HG03565 (cell line): ENCODE measurements at regions not wholly inside any gene's neighbourhood (a gene's known extent, or its start where the extent isn't known, plus 50 kb on each side); places are given as distances from the start of the nearest gene placed in this dataset.

Experiments
- ATAC-seq: cut with Tn5 transposase; IDR thresholded peaks from one replicate; pipeline ENCODE4 v1.9.1; 2021; ENCODE audit warnings: mild to moderate bottlenecking, moderate library complexity; ENCODE audit not compliant: unreplicated experiment

- no peak for ATAC-seq
Measured at GRCh38 chr17:70624211-70624610, 454.9 kb downstream of the KCNJ2 start.

- no peak for ATAC-seq
Measured at GRCh38 chr17:70629902-70630301, 460.6 kb downstream of the KCNJ2 start.

GRCh38 chr17:70636517-70637133 lies 467.3 kb downstream of the KCNJ2 start:
- peak; percentile 68 for ATAC-seq

GRCh38 chr17:70642059-70642458 lies 472.7 kb downstream of the KCNJ2 start:
- no peak for ATAC-seq

GRCh38 chr17:70644096-70644495 lies 474.8 kb downstream of the KCNJ2 start:
- ATAC-seq: no peak

- ATAC-seq: no peak
Measured at GRCh38 chr17:70646673-70647072, 477.3 kb downstream of the KCNJ2 start.

- no peak for ATAC-seq
Measured at GRCh38 chr17:70648166-70648565, 478.8 kb downstream of the KCNJ2 start.

- no peak for ATAC-seq
Measured at GRCh38 chr17:70653850-70654249, 484.5 kb downstream of the KCNJ2 start.

GRCh38 chr17:70654706-70655105 lies 485.4 kb downstream of the KCNJ2 start:
- no peak for ATAC-seq

GRCh38 chr17:70655176-70655958 lies 486.0 kb downstream of the KCNJ2 start:
- ATAC-seq: no peak

- ATAC-seq: no peak
Measured at GRCh38 chr17:70658317-70658716, 489.0 kb downstream of the KCNJ2 start.

- ATAC-seq: no peak
Measured at GRCh38 chr17:70658840-70659239, 489.5 kb downstream of the KCNJ2 start.

GRCh38 chr17:70661342-70662222 lies 492.2 kb downstream of the KCNJ2 start:
- no peak for ATAC-seq

- ATAC-seq: no peak
Measured at GRCh38 chr17:70668276-70668937, 499.1 kb downstream of the KCNJ2 start.

- ATAC-seq: no peak
Measured at GRCh38 chr17:70668938-70669778, 499.8 kb downstream of the KCNJ2 start.

GRCh38 chr17:70674061-70674460 lies 504.7 kb downstream of the KCNJ2 start:
- no peak for ATAC-seq

GRCh38 chr17:70675070-70675590 lies 505.8 kb downstream of the KCNJ2 start:
- ATAC-seq: no peak

GRCh38 chr17:70677783-70678647 lies 508.7 kb downstream of the KCNJ2 start:
- no peak for ATAC-seq

- ATAC-seq: no peak
Measured at GRCh38 chr17:70678889-70679288, 509.6 kb downstream of the KCNJ2 start.
